BLaER1 treated with 17β-estradiol and CSF1 and Interleukin-3, amounts not matched to agents 10 nM and 100 nM (cell line): ENCODE measurements at regions not wholly inside any gene's neighbourhood (a gene's known extent, or its start where the extent isn't known, plus 50 kb on each side); places are given as distances from the start of the nearest gene placed in this dataset.

Experiments used
- H3K27ac ChIP-seq, 11 experiments: shearing (Covaris generic); formaldehyde crosslinking; 2 replicates each; pipeline ENCODE4 v1.8.1; 2022
- H3K27me3 ChIP-seq, 11 experiments: shearing (Covaris generic); formaldehyde crosslinking; 2 replicates each; pipeline ENCODE4 v1.8.1; 2022
- H3K36me3 ChIP-seq, 11 experiments: shearing (Covaris generic); formaldehyde crosslinking; 2 replicates each; pipeline ENCODE4 v1.8.1; 2022
- H3K4me1 ChIP-seq, 10 experiments: shearing (Covaris generic); formaldehyde crosslinking; 2 replicates each; pipeline ENCODE4 v1.8.1; 2022
- H3K4me2 ChIP-seq, 11 experiments: shearing (Covaris generic); formaldehyde crosslinking; 2 replicates each; pipeline ENCODE4 v1.8.1; 2022
- H3K4me3 ChIP-seq, 10 experiments: shearing (Covaris generic); formaldehyde crosslinking; 2 replicates each; pipeline ENCODE4 v1.8.1; 2022
- H3K9ac ChIP-seq, 11 experiments: shearing (Covaris generic); formaldehyde crosslinking; 2 replicates each; pipeline ENCODE4 v1.8.1; 2022
- H3K9me3 ChIP-seq, 11 experiments: shearing (Covaris generic); formaldehyde crosslinking; replicated peaks in 1 of 11; 2 replicates each; pipeline ENCODE4 v1.8.1; 2022
- H4K20me1 ChIP-seq, 11 experiments: shearing (Covaris generic); formaldehyde crosslinking; 2 replicates each; pipeline ENCODE4 v1.8.1; 2022
- Cebpa-rat ChIP-seq, 11 experiments: shearing (Covaris generic); IDR thresholded peaks; 2 replicates each; pipeline ENCODE4 v1.8.1; 2022

- Histone ChIP-seq H3K27ac (no peak overlapping the region), H3K4me3 (no peak overlapping the region), H3K9ac (no peak overlapping the region), H3K9me3 (peaks cover 0 to 15% (median 6%) of the 10 kb centered on the region in 11 experiments; a peak in 8 of 22 replicates), H3K27me3 (peaks cover 26 to 47% (median 45%) of the 10 kb centered on the region in 11 experiments), H3K4me1 (peaks cover 0 to 8% (median 0%) of the 10 kb centered on the region in 10 experiments; a peak in 3 of 20 replicates), H3K36me3 (no peaks in the 10 kb centered on the region), H3K4me2 (no peak overlapping the region), H4K20me1 (no peaks in the 10 kb centered on the region)
- no peak for TF ChIP-seq Cebpa-rat (IDR thresholded peaks at IDR 0.05)
Measured at GRCh38 chr3:124586126-124587052, 143.9 kb upstream of the UMPS start.

GRCh38 chr3:124587053-124587408, 143.2 kb upstream of the UMPS start:
- no peak overlapping the region for H3K4me2 ChIP-seq
- H3K27me3 ChIP-seq: peaks cover 26 to 47% (median 45%) of the 10 kb centered on the region in 11 experiments
- H3K9ac ChIP-seq: no peak overlapping the region
- no peaks in the 10 kb centered on the region for H3K36me3 ChIP-seq
- H4K20me1 ChIP-seq: no peaks in the 10 kb centered on the region
- no peak overlapping the region for H3K4me3 ChIP-seq
- no peak for TF ChIP-seq Cebpa-rat (IDR thresholded peaks at IDR 0.05)
- no peak overlapping the region for H3K27ac ChIP-seq
- H3K4me1 ChIP-seq: peaks cover 0 to 8% (median 0%) of the 10 kb centered on the region in 10 experiments; a peak in 3 of 20 replicates
- H3K9me3 ChIP-seq: peaks cover 0 to 15% (median 6%) of the 10 kb centered on the region in 11 experiments; a peak in 8 of 22 replicates

GRCh38 chr3:124588036-124588435, 142.2 kb upstream of the UMPS start:
- peaks cover 0 to 15% (median 6%) of the 10 kb centered on the region in 11 experiments; a peak in 8 of 22 replicates for H3K9me3 ChIP-seq
- H4K20me1 ChIP-seq: no peaks in the 10 kb centered on the region
- peaks cover 0 to 4% (median 0%) of the 10 kb centered on the region in 10 experiments; a peak in 3 of 20 replicates for H3K4me1 ChIP-seq
- H3K4me2 ChIP-seq: no peak overlapping the region
- H3K27ac ChIP-seq: no peak overlapping the region
- H3K4me3 ChIP-seq: no peak overlapping the region
- H3K27me3 ChIP-seq: peaks cover 26 to 43% (median 41%) of the 10 kb centered on the region in 11 experiments
- H3K36me3 ChIP-seq: no peaks in the 10 kb centered on the region
- no peak overlapping the region for H3K9ac ChIP-seq
- no peak for TF ChIP-seq Cebpa-rat (IDR thresholded peaks at IDR 0.05)

GRCh38 chr3:124588794-124589193, 141.5 kb upstream of the UMPS start:
- Histone ChIP-seq H3K4me1 (no peaks in the 10 kb centered on the region), H3K27ac (no peak overlapping the region), H3K4me2 (no peak overlapping the region), H4K20me1 (no peaks in the 10 kb centered on the region), H3K27me3 (peaks cover 26 to 35% (median 33%) of the 10 kb centered on the region in 11 experiments), H3K9me3 (peaks cover 0 to 14% (median 6%) of the 10 kb centered on the region in 11 experiments; a peak in 8 of 22 replicates), H3K36me3 (no peaks in the 10 kb centered on the region), H3K4me3 (no peak overlapping the region), H3K9ac (no peak overlapping the region)
- TF ChIP-seq Cebpa-rat (IDR thresholded peaks at IDR 0.05): no peak

GRCh38 chr3:124591699-124592098, 138.6 kb upstream of the UMPS start:
- no peaks in the 10 kb centered on the region for H4K20me1 ChIP-seq
- TF ChIP-seq Cebpa-rat (IDR thresholded peaks at IDR 0.05): no peak
- no peaks in the 10 kb centered on the region for H3K36me3 ChIP-seq
- no peak overlapping the region for H3K9ac ChIP-seq
- H3K4me2 ChIP-seq: no peak overlapping the region
- H3K9me3 ChIP-seq: no peaks in the 10 kb centered on the region
- H3K4me3 ChIP-seq: no peak overlapping the region
- peaks cover 0 to 6% (median 4%) of the 10 kb centered on the region in 11 experiments; a peak in 18 of 22 replicates for H3K27me3 ChIP-seq
- no peak overlapping the region for H3K27ac ChIP-seq
- no peaks in the 10 kb centered on the region for H3K4me1 ChIP-seq

- Histone ChIP-seq H3K4me2 (no peak overlapping the region), H3K9ac (no peak overlapping the region)
Measured at GRCh38 chr3:124592658-124593441, 137.4 kb upstream of the UMPS start.

GRCh38 chr3:124593442-124593829, 136.8 kb upstream of the UMPS start:
- Histone ChIP-seq H3K4me3 (no peak overlapping the region), H3K9ac (no peak overlapping the region), H3K9me3 (no peaks in the 10 kb centered on the region), H3K36me3 (no peaks in the 10 kb centered on the region), H3K4me2 (no peak overlapping the region), H3K27me3 (no peaks in the 10 kb centered on the region), H3K27ac (no peak overlapping the region), H3K4me1 (no peaks in the 10 kb centered on the region; a peak in 1 of 20 replicates), H4K20me1 (no peaks in the 10 kb centered on the region)
- no peak for TF ChIP-seq Cebpa-rat (IDR thresholded peaks at IDR 0.05)

More at GRCh38 chr3:124592658-124593441, 137.4 kb upstream of the UMPS start:
- no peak for TF ChIP-seq Cebpa-rat (IDR thresholded peaks at IDR 0.05)
- Histone ChIP-seq H3K4me1 (no peaks in the 10 kb centered on the region; a peak in 1 of 20 replicates), H3K27ac (no peak overlapping the region), H3K36me3 (no peaks in the 10 kb centered on the region), H3K27me3 (no peaks in the 10 kb centered on the region), H3K4me3 (no peak overlapping the region), H3K9me3 (no peaks in the 10 kb centered on the region), H4K20me1 (no peaks in the 10 kb centered on the region)

GRCh38 chr3:124594581-124594980, 135.7 kb upstream of the UMPS start:
- TF ChIP-seq Cebpa-rat (IDR thresholded peaks at IDR 0.05): no peak
- H3K27ac ChIP-seq: no peak overlapping the region

GRCh38 chr3:124597273-124597672, 133.0 kb upstream of the UMPS start:
- Histone ChIP-seq H3K27me3 (no peaks in the 10 kb centered on the region), H4K20me1 (no peaks in the 10 kb centered on the region), H3K9ac (no peak overlapping the region), H3K4me3 (no peak overlapping the region), H3K4me1 (no peaks in the 10 kb centered on the region; a peak in 1 of 20 replicates), H3K4me2 (no peak overlapping the region), H3K9me3 (no peaks in the 10 kb centered on the region), H3K27ac (no peak overlapping the region), H3K36me3 (no peaks in the 10 kb centered on the region)
- no peak for TF ChIP-seq Cebpa-rat (IDR thresholded peaks at IDR 0.05)

More at GRCh38 chr3:124594581-124594980, 135.7 kb upstream of the UMPS start:
- Histone ChIP-seq H3K27me3 (no peaks in the 10 kb centered on the region), H3K4me3 (no peak overlapping the region), H4K20me1 (no peaks in the 10 kb centered on the region), H3K36me3 (no peaks in the 10 kb centered on the region), H3K9ac (no peak overlapping the region), H3K4me2 (no peak overlapping the region), H3K4me1 (no peaks in the 10 kb centered on the region; a peak in 1 of 20 replicates), H3K9me3 (no peaks in the 10 kb centered on the region)
